Kidney tubule cell (primary cell): ENCODE measurements at regions not wholly inside any gene's neighbourhood (a gene's known extent, or its start where the extent isn't known, plus 50 kb on each side); places are given as distances from the start of the nearest gene placed in this dataset.
"Not testable (repeated sequence)": the region's sequence is repeated elsewhere in the genome, so short reads cannot be mapped to it uniquely, and the experiment has no call there.

Source experiments
- DNase-seq: peaks from one replicate; pipeline ENCODE4 v3.0.0-alpha.2; 2018; ENCODE audit warnings: low spot score

DNA sequence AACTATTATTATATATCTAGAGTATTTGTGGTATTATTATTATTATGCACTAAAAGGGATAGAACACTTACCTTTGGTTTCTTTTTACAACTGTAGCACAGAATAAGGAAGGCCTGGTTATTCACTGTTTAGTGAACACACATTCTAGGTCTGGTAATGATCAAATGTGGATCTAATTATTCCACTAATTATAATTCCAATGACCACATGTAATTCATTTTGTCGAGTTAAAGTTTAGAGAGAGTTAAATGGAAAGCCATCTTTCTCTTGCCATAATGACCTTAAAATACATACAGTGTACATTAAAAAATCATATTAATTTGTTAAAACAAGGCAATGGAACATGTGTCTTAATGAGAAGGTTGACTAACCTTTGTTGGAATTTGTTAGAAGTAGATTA lies 147.8 kb downstream of the SEM1 start:
- no peak for DNase-seq

- DNase-seq = no peak
Observed at GRCh38 chr7:96558530-96558929, 151.1 kb downstream of the SEM1 start.

DNA sequence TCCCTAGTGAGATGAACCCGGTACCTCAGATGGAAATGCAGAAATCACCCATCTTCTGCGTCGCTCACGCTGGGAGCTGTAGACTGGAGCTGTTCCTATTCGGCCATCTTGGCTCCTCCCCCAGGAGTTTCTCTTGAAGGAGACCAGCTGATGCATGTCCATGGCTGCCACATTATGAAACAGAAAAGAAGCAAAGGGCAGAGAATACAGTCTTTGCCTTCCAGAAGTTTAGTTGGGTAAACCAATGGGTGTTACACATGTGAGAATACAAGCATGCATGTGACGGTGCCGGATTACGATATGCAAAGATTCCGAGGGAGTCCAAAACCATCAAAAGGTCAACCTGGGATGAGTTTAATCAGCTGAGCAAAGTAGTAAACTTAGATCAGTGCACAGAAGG lies 151.6 kb downstream of the SEM1 start:
- DNase-seq = no peak

- DNase-seq = not testable (repeated sequence)
Observed at GRCh38 chr7:96557598-96557997, 152.0 kb downstream of the SEM1 start.

DNA sequence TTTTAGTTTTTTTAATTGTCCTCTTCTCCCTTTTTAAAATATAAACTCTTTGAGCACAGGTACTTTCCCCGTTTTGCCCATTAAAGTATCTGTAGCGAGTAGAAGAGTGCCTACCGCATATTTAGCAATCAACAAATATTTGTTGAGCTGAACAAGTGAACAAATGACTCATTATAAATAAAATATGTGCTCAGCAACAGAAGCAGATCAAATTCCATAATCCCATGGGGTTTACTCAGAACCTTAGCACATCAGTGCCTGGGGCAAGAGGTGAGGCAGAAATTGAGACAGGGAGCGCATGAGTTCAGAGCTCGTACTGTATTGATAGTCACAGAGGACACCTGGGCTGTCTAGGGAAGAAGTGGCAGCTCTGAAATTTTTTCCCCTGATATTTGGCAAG lies 161.0 kb downstream of the SEM1 start:
- no peak for DNase-seq

- DNase-seq = no peak
Observed at GRCh38 chr7:96547371-96547811, 162.3 kb downstream of the SEM1 start.

GRCh38 chr7:96546426-96546825 lies 163.2 kb downstream of the SEM1 start:
- DNase-seq = no peak

- no peak for DNase-seq
Observed at GRCh38 chr7:96539471-96539870, 170.2 kb downstream of the SEM1 start.

DNA sequence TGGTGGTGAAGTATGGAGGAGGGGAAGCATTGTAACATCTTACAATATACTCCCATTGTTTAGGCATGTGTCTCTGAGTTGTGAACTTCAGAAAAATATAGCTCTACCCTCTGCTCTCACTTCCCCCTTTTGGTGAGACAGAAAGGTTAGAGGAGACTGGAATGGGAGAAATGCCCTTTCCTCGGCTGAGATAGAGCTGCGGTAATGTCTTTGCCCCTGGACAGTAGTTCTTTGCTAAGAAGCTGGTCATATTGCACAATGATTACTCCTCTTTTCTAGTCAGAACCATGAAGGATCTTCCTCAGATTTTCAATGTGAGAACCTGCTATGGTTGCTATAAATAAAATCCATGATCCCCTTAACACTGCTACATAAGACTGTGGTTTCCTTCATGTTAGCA lies 171.0 kb downstream of the SEM1 start:
- no peak for DNase-seq

GRCh38 chr7:96534221-96534620 lies 175.4 kb downstream of the SEM1 start:
- DNase-seq = no peak

DNA sequence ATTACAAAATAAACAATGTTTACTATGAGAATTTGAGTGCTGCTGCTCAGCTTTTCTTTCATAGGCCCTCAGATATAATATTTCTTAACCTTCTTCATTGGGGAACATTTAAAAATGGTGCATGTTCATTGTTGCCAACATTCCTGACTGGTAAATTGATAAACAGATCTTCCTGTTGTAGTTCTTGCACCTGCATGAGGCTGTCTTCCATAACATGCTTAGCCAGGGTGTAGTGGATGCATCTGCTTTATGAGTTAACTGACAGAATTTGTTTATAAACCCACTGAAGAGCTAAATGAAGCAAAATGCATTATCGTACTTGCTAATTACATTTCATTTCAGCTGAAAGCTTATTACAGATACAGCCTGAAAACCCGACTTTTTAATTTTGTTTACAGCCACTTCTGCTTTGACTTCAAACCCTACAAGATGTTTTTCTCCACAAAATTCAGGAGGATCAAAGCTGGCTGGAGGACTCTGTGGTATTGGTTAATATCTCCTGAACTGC lies 177.2 kb downstream of the SEM1 start:
- DNase-seq = no peak

DNA sequence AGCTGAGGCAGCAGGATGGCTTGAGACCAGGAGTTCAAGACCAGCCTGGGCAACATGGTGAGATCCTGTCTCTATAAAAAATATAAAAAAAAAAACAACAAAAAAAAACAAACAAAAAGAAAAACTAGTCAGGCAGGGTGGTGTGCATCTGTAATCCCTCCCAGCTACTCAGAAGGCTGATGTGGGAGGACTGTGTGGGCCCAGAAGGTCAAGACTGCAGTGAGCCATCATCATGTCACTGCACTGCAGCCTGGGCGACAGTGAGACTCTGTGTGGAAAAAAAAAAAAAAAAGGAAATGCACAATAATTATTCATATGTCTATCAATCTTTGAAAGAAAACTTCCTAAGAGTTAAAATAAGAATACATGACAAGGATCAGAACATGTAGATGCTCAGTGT lies 178.3 kb downstream of the SEM1 start:
- no peak for DNase-seq

- DNase-seq = no peak
Observed at GRCh38 chr7:96530786-96531185, 178.9 kb downstream of the SEM1 start.

DNA sequence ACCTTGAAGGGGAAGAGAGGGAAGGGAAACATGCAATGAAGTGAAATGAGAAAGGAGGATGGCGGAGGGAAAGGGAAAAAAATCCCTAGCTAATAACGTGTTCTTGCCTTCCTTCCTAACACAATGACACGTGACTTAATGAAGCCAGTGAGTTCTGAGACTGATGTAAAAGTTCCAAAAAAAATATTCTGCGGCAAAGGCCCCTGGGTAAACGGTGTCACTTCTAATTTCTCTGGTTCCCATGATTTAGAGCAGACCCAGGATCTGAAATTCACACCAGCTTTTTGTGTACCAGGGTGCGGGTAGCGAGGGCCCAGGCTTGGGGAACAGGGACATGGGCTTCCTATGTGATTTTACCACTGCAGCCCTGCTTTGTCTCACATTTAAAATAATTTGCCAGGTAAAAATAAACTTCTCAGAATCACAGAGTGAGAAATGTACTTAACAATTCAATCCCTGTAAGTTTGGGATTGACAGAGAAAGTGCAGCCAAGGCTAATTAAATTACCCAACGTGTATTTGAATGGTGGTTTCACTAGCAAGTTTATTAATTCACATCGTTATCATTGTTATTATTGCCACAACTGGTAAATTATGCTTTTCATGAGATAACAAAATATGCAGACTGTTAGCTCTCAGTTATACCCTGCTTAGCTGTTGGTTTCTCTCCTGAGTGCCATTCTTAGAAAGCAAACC lies 182.4 kb downstream of the SEM1 start:
- no peak for DNase-seq

DNA sequence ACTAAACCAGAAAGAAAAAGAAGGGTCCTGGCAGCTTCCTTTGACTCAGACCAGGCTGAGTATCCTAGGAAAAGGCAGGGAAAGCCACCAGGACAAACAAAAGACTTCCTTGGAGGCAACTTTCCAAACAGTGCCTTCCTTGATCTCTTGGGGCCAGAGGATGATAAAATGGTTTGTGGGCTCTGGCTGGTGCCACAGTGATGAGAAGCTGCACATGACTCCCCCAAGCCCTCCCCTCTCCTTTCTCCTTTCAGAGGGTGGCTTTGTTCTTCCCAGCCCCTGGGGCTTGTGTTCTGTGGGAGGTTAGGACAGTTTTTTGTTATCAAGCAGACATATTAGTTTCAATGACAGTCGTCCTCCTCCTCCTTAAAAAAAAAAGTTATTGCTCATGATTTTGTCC lies 183.2 kb downstream of the SEM1 start:
- DNase-seq = no peak

DNA sequence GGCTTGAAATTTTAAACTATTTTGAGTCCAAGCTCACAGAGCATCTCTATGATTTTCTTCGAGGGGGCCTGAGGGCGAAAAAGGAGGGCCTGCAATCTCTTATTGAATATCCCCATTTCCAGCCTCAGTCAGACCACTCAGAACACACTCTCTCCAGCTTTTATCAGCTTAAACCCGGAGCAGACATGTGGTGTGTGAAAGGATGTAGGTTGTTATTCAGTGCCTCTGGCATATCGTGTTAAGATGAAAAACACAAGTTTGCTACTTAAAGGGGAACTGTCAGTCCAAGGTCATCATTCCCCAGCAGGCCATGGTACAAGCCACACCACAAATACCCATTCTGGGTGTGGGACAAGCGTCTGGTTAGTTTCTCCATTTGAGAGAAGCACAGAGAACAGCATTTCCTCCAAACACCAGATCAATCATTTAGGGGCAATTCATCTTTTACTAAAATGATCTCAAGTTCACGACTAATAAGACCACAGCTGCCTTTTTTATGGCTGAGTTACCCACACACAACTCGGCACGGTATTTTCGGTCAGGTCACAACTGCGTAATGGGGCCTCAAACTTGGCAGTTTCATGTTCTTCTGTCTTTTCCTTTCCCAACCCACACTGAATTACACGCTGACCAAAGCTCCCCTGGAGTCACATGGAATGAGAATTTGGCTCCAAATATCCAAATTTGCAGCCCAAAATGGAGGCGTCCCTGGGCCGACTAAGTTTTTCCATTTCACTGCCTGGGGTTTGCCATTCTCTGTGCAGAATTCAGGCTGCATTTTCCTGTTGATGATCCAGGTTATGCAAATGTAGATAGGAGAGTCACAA lies 188.4 kb downstream of the SEM1 start:
- DNase-seq = no peak

- DNase-seq = no peak
Observed at GRCh38 chr7:96508371-96508770, 186.5 kb upstream of the SLC25A13 start.

GRCh38 chr7:96503597-96503996 lies 181.7 kb upstream of the SLC25A13 start:
- DNase-seq = no peak

- DNase-seq = no peak
Observed at GRCh38 chr7:96501318-96501717, 179.4 kb upstream of the SLC25A13 start.

DNA sequence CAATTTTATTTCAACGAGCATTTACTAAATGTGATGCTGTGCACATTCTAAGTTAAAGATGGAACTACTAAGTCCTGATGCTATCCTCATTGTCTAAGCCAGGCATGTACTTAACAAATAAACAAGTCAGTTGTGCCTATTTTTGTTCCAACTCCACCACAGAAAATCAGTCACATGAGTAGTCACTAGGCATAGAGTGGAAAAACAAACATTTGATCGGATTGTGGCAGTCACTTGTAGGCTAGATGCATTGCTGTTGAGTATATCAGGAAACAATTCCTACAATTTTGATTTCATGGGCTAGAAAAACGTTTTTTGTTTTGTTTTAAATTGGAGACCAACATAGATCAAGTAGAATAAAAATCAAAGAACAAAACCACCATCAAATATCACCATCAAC lies 177.6 kb upstream of the SLC25A13 start:
- no peak for DNase-seq

DNA sequence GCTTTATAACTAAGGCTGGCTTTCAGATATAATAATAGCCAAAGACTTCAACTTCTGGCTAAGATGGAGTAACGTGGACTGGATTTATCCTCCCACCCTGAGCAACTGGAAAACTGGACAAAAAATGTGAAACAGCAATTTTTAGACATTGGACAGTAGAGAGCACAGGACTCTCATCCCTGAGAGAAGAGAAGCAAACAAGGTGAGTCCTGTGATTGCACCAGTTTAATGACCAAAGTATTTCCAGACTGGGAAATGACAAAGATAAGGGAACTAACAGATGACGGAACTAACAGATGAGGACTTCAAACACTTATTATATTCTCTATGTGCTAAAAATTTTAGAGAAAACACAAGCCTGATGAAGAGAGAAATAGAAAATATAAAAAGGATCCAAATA lies 175.7 kb upstream of the SLC25A13 start:
- no peak for DNase-seq

DNA sequence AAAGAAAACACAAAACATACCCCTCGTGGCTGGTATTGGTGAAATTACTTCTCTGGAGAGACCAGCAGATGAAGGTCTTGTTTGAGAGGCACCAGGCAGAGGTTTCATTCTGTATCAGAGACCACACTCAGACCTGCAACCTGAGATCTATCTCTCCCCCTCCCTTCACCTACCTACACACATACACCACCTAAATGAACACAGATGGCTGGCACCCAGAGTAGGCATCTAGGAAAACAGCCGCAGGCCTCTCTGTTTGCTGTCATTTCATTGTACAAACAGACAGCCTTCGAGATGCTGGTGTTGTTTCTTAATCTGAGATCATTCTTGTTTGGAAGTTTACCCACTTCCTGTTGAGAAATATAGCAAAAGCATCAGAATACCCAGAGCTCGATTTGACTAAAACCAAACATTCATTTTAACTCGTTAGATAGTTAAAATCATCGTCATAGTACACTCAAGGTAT lies 173.9 kb upstream of the SLC25A13 start:
- no peak for DNase-seq

- no peak for DNase-seq
Observed at GRCh38 chr7:96486681-96487080, 164.8 kb upstream of the SLC25A13 start.
